ENCODE measurements at regions not wholly inside any gene's neighbourhood (a gene's known extent, or its start where the extent isn't known, plus 50 kb on each side); places are given as distances from the start of the nearest gene placed in this dataset.
"Not testable (repeated sequence)": the region's sequence is repeated elsewhere in the genome, so short reads cannot be mapped to it uniquely, and the experiment has no call there.

DNA sequence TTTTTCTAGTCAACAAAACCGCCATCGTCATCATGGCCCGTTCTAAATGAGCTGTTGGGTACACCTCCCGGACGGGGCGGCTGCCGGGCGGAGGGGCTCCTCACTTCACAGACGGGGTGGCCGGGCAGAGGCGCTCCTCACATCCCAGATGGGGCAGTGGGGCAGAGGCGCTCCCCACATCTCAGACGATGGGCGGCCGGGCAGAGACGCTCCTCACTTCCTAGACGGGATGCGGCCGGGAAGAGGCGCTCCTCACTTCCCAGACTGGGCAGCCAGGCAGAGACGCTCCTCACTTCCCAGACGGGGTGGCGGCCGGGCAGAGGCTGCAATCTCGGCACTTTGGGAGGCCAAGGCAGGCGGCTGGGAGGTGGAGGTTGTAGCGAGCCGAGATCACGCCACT lies 250.7 kb upstream of the CNTN5 start:
- TF ChIP-seq, protein P1, sequence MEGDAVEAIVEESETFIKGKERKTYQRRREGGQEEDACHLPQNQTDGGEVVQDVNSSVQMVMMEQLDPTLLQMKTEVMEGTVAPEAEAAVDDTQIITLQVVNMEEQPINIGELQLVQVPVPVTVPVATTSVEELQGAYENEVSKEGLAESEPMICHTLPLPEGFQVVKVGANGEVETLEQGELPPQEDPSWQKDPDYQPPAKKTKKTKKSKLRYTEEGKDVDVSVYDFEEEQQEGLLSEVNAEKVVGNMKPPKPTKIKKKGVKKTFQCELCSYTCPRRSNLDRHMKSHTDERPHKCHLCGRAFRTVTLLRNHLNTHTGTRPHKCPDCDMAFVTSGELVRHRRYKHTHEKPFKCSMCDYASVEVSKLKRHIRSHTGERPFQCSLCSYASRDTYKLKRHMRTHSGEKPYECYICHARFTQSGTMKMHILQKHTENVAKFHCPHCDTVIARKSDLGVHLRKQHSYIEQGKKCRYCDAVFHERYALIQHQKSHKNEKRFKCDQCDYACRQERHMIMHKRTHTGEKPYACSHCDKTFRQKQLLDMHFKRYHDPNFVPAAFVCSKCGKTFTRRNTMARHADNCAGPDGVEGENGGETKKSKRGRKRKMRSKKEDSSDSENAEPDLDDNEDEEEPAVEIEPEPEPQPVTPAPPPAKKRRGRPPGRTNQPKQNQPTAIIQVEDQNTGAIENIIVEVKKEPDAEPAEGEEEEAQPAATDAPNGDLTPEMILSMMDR (IDR thresholded peaks at IDR 0.05) = not testable (repeated sequence)
- TF ChIP-seq POLR2AphosphoS5 (IDR thresholded peaks at IDR 0.05); POLR2A (IDR thresholded peaks at IDR 0.05); EP300 (IDR thresholded peaks at IDR 0.05; ENCODE audit: low read depth): not testable (repeated sequence)
